Activated CD4-positive, alpha-beta T cell treated with anti-CD3 and anti-CD28 coated beads for 48 hours (primary cell): ENCODE measurements at regions not wholly inside any gene's neighbourhood (a gene's known extent, or its start where the extent isn't known, plus 50 kb on each side); places are given as distances from the start of the nearest gene placed in this dataset.
"Not testable (repeated sequence)": the region's sequence is repeated elsewhere in the genome, so short reads cannot be mapped to it uniquely, and the experiment has no call there.

ENCODE experiments used
- DNase-seq: peaks from one replicate; pipeline ENCODE4 v3.0.0-alpha.2; 2020

- DNase-seq: not testable (repeated sequence)
These were observed 118.3 kb downstream of the LRRC37A3 start for GRCh38 chr17:64800987-64801386.

- DNase-seq: not testable (repeated sequence)
These were observed 118.8 kb downstream of the LRRC37A3 start for GRCh38 chr17:64800361-64800895.

GRCh38 chr17:64799543-64800188, 119.6 kb downstream of the LRRC37A3 start:
- DNase-seq: not testable (repeated sequence)

- not testable (repeated sequence) for DNase-seq
These were observed 120.3 kb downstream of the LRRC37A3 start for GRCh38 chr17:64798961-64799360.

- DNase-seq: not testable (repeated sequence)
These were observed 120.8 kb downstream of the LRRC37A3 start for GRCh38 chr17:64798489-64798790.

GRCh38 chr17:64797746-64798488, 121.4 kb downstream of the LRRC37A3 start:
- DNase-seq: not testable (repeated sequence)

- not testable (repeated sequence) for DNase-seq
These were observed 123.9 kb downstream of the LRRC37A3 start for GRCh38 chr17:64795342-64795741.

GRCh38 chr17:64794548-64795274, 124.6 kb downstream of the LRRC37A3 start:
- DNase-seq: not testable (repeated sequence)

GRCh38 chr17:64794113-64794512, 125.2 kb downstream of the LRRC37A3 start:
- not testable (repeated sequence) for DNase-seq

- DNase-seq: peak; percentile 49
These were observed 126.3 kb downstream of the LRRC37A3 start for GRCh38 chr17:64792793-64793575.

- not testable (repeated sequence) for DNase-seq
These were observed 127.0 kb downstream of the LRRC37A3 start for GRCh38 chr17:64792276-64792675.

- not testable (repeated sequence) for DNase-seq
These were observed 127.6 kb downstream of the LRRC37A3 start for GRCh38 chr17:64791691-64792090.

- DNase-seq: not testable (repeated sequence)
These were observed 128.1 kb downstream of the LRRC37A3 start for GRCh38 chr17:64791226-64791625.

GRCh38 chr17:64790690-64791089, 128.6 kb upstream of the SMURF2 start:
- DNase-seq: not testable (repeated sequence)

GRCh38 chr17:64790193-64790592, 128.1 kb upstream of the SMURF2 start:
- DNase-seq: not testable (repeated sequence)

GRCh38 chr17:64789061-64789445, 126.9 kb upstream of the SMURF2 start:
- not testable (repeated sequence) for DNase-seq

- DNase-seq: no peak
These were observed 126.4 kb upstream of the SMURF2 start for GRCh38 chr17:64788286-64789060.

- DNase-seq: no peak
These were observed 125.8 kb upstream of the SMURF2 start for GRCh38 chr17:64787921-64788271.

- no peak for DNase-seq
These were observed 125.3 kb upstream of the SMURF2 start for GRCh38 chr17:64787255-64787920.

- no peak for DNase-seq
These were observed 124.2 kb upstream of the SMURF2 start for GRCh38 chr17:64786337-64786736.

GRCh38 chr17:64785011-64785421, 122.9 kb upstream of the SMURF2 start:
- no peak for DNase-seq
